ENCODE measurements at regions not wholly inside any gene's neighbourhood (a gene's known extent, or its start where the extent isn't known, plus 50 kb on each side); places are given as distances from the start of the nearest gene placed in this dataset.

GRCh38 chr5:56326770-56327169 lies 93.6 kb upstream of the ANKRD55 start:
- TF ChIP-seq CTCF (CRISPR knock-in tag; IDR thresholded peaks at IDR 0.05) (no peak), ZNF121 (CRISPR knock-in tag; IDR thresholded peaks at IDR 0.05) (no peak), ARNT (IDR thresholded peaks at IDR 0.05) (no peak), ELF4 (CRISPR knock-in tag; IDR thresholded peaks at IDR 0.05; ENCODE audit: borderline replicate concordance) (no peak), IRF2 (CRISPR knock-in tag; IDR thresholded peaks at IDR 0.05) (no peak), USF2 (IDR thresholded peaks at IDR 0.05; ENCODE audit: low read depth, low read length) (no peak), USF2 (CRISPR knock-in tag; IDR thresholded peaks at IDR 0.05; ENCODE audit: borderline replicate concordance) (no peak), ZC3H13 (CRISPR knock-in tag; IDR thresholded peaks at IDR 0.05) (no peak), CREB1 (IDR thresholded peaks at IDR 0.05) (no peak), CREB1 (CRISPR knock-in tag; IDR thresholded peaks at IDR 0.05) (no peak), SUZ12 (IDR thresholded peaks at IDR 0.05; ENCODE audit: low read depth, low read length) (no peak), ZNF704 (CRISPR knock-in tag; IDR thresholded peaks at IDR 0.05; ENCODE audit: borderline replicate concordance) (no peak), SRF (IDR thresholded peaks at IDR 0.05; ENCODE audit: low read depth, low read length) (no peak), ZBTB40 (IDR thresholded peaks at IDR 0.05) (no peak), ZBTB40 (CRISPR knock-in tag; IDR thresholded peaks at IDR 0.05) (no peak)

Measured in HepG2 (cell line).